ENCODE measurements at regions not wholly inside any gene's neighbourhood (a gene's known extent, or its start where the extent isn't known, plus 50 kb on each side); places are given as distances from the start of the nearest gene placed in this dataset.

GRCh38 chr1:98217601-98218000 is 296.8 kb upstream of the DPYD start:
- Histone ChIP-seq H3K4me1 (no peaks in the 10 kb centered on the region), H3K27ac (no peak overlapping the region), H3K36me3 (no peaks in the 10 kb centered on the region), H3K9me3 (no peaks in the 10 kb centered on the region), H3K4me3 (no peak overlapping the region), H3K27me3 (no peaks in the 10 kb centered on the region)
- WGBS (ENCODE audit: insufficient coverage, low coverage, low lambda C conversion rate, missing lambda C conversion rate): 58% methylated on average over 2 of the region's 2 CpGs
- intact Hi-C loops (cut with DNase I): no loop called here
- DNase-seq (no peak), ATAC-seq (no peak)
- TF ChIP-seq POLR2A (IDR thresholded peaks at IDR 0.05) (no peak), CTCF (IDR thresholded peaks at IDR 0.05) (no peak)

- H3K27me3 ChIP-seq: no peaks in the 10 kb centered on the region
- H3K27ac ChIP-seq: no peak overlapping the region
- no peak for ATAC-seq
- 59% methylated on average over 5 of the region's 5 CpGs for WGBS (ENCODE audit: insufficient coverage, low coverage, low lambda C conversion rate, missing lambda C conversion rate)
- H3K4me3 ChIP-seq: no peak overlapping the region
- DNase-seq: no peak
- no peaks in the 10 kb centered on the region for H3K4me1 ChIP-seq
- intact Hi-C loops (cut with DNase I): no loop called here
- TF ChIP-seq POLR2A (IDR thresholded peaks at IDR 0.05) (no peak), CTCF (IDR thresholded peaks at IDR 0.05) (no peak)
- no peaks in the 10 kb centered on the region for H3K9me3 ChIP-seq
- H3K36me3 ChIP-seq: no peaks in the 10 kb centered on the region
Observed at GRCh38 chr1:98216304-98216703, 295.5 kb upstream of the DPYD start.

- Histone ChIP-seq H3K27me3 (no peaks in the 10 kb centered on the region), H3K36me3 (no peaks in the 10 kb centered on the region), H3K4me1 (no peaks in the 10 kb centered on the region), H3K9me3 (no peaks in the 10 kb centered on the region), H3K4me3 (no peak overlapping the region), H3K27ac (no peak overlapping the region)
- no peak for DNase-seq
- intact Hi-C loops (cut with DNase I): no loop called here
- TF ChIP-seq POLR2A (IDR thresholded peaks at IDR 0.05) (no peak), CTCF (IDR thresholded peaks at IDR 0.05) (no peak)
- WGBS (ENCODE audit: insufficient coverage, low coverage, low lambda C conversion rate, missing lambda C conversion rate): 64% methylated on average over 2 of the region's 2 CpGs
- ATAC-seq: no peak
Observed at GRCh38 chr1:98211271-98211845, 290.5 kb upstream of the DPYD start.

- ATAC-seq: no peak
- no peak overlapping the region for H3K4me3 ChIP-seq
- intact Hi-C loops (cut with DNase I): no loop called here
Observed at GRCh38 chr1:98210563-98210962, 289.7 kb upstream of the DPYD start.

More at GRCh38 chr1:98210563-98210962, 289.7 kb upstream of the DPYD start:
- no peak for TF ChIP-seq CTCF (IDR thresholded peaks at IDR 0.05)
- no peak for TF ChIP-seq POLR2A (IDR thresholded peaks at IDR 0.05)
- Histone ChIP-seq H3K27me3 (no peaks in the 10 kb centered on the region), H3K36me3 (no peaks in the 10 kb centered on the region), H3K4me1 (no peaks in the 10 kb centered on the region), H3K27ac (no peak overlapping the region), H3K9me3 (no peaks in the 10 kb centered on the region)
- DNase-seq: no peak
- 76% methylated on average over 3 of the region's 3 CpGs for WGBS (ENCODE audit: insufficient coverage, low coverage, low lambda C conversion rate, missing lambda C conversion rate)
